ENCODE measurements at regions not wholly inside any gene's neighbourhood (a gene's known extent, or its start where the extent isn't known, plus 50 kb on each side); places are given as distances from the start of the nearest gene placed in this dataset.
A peak's percentile ranks its signal among the peaks of the same experiment; 100 is the strongest.
"Not testable (repeated sequence)": the region's sequence is repeated elsewhere in the genome, so short reads cannot be mapped to it uniquely, and the experiment has no call there.

- Histone ChIP-seq H2AFZ (ENCODE audit: low read depth, low read length, severe bottlenecking) (no peak overlapping the region), H3K4me2 (ENCODE audit: low read depth, low read length, poor library complexity, severe bottlenecking) (no peak overlapping the region), H3F3A (ENCODE audit: insufficient read depth) (no peaks in the 10 kb centered on the region), H4K20me1 (ENCODE audit: low read depth, low read length) (no peaks in the 10 kb centered on the region), H3K27ac (ENCODE audit: low read depth, low read length) (no peak overlapping the region), H3K9me3 (ENCODE audit: insufficient read depth, low read length) (no peaks in the 10 kb centered on the region), H3K79me2 (ENCODE audit: insufficient read depth, low read length) (no peaks in the 10 kb centered on the region), H3K4me3 (ENCODE audit: insufficient read depth, low read length, poor library complexity, severe bottlenecking) (no peak overlapping the region), H3K9me2 (replicated peaks; ENCODE audit: insufficient read depth, low read length) (no peaks in the 10 kb centered on the region), H3K9ac (ENCODE audit: low read length) (no peak overlapping the region), H3K27me3 (ENCODE audit: low read length) (no peaks in the 10 kb centered on the region), H3K36me3 (ENCODE audit: low read length) (no peaks in the 10 kb centered on the region)
- TF ChIP-seq CTCF (IDR thresholded peaks at IDR 0.05; ENCODE audit: insufficient read depth, low read length, poor library complexity, severe bottlenecking), result peak; percentile 67
- TF ChIP-seq EZH2phosphoT487 (conservative IDR thresholded peaks at IDR 0.05; ENCODE audit: low read length), result no peak
These were observed 60.0 kb upstream of the LRCH1 start for GRCh38 chr13:46492946-46493345.

GRCh38 chr13:46491641-46492040 lies 61.3 kb upstream of the LRCH1 start:
- H3K27ac ChIP-seq (ENCODE audit: low read depth, low read length), result no peak overlapping the region
- no peak overlapping the region for H2AFZ ChIP-seq (ENCODE audit: low read depth, low read length, severe bottlenecking)
- no peaks in the 10 kb centered on the region for H3F3A ChIP-seq (ENCODE audit: insufficient read depth)
- H3K4me3 ChIP-seq (ENCODE audit: insufficient read depth, low read length, poor library complexity, severe bottlenecking), result no peak overlapping the region
- H3K9me3 ChIP-seq (ENCODE audit: insufficient read depth, low read length), result no peaks in the 10 kb centered on the region
- no peak for TF ChIP-seq EZH2phosphoT487 (conservative IDR thresholded peaks at IDR 0.05; ENCODE audit: low read length)
- no peak for TF ChIP-seq CTCF (IDR thresholded peaks at IDR 0.05; ENCODE audit: insufficient read depth, low read length, poor library complexity, severe bottlenecking)
- H3K79me2 ChIP-seq (ENCODE audit: insufficient read depth, low read length), result no peaks in the 10 kb centered on the region
- H3K4me2 ChIP-seq (ENCODE audit: low read depth, low read length, poor library complexity, severe bottlenecking), result no peak overlapping the region
- no peaks in the 10 kb centered on the region for H3K9me2 ChIP-seq (replicated peaks; ENCODE audit: insufficient read depth, low read length)
- no peaks in the 10 kb centered on the region for H3K27me3 ChIP-seq (ENCODE audit: low read length)
- no peaks in the 10 kb centered on the region for H4K20me1 ChIP-seq (ENCODE audit: low read depth, low read length)
- H3K36me3 ChIP-seq (ENCODE audit: low read length), result no peaks in the 10 kb centered on the region
- H3K9ac ChIP-seq (ENCODE audit: low read length), result no peak overlapping the region

- H3K27ac ChIP-seq (ENCODE audit: low read depth, low read length); H3K79me2 ChIP-seq (ENCODE audit: insufficient read depth, low read length); H3K9me3 ChIP-seq (ENCODE audit: insufficient read depth, low read length); H3K9ac ChIP-seq (ENCODE audit: low read length); H3K9me2 ChIP-seq (replicated peaks; ENCODE audit: insufficient read depth, low read length); H4K20me1 ChIP-seq (ENCODE audit: low read depth, low read length); H3K4me2 ChIP-seq (ENCODE audit: low read depth, low read length, poor library complexity, severe bottlenecking); H3F3A ChIP-seq (ENCODE audit: insufficient read depth); H3K36me3 ChIP-seq (ENCODE audit: low read length); H3K4me3 ChIP-seq (ENCODE audit: insufficient read depth, low read length, poor library complexity, severe bottlenecking); H2AFZ ChIP-seq (ENCODE audit: low read depth, low read length, severe bottlenecking); H3K27me3 ChIP-seq (ENCODE audit: low read length): not testable (repeated sequence)
These were observed 62.3 kb upstream of the LRCH1 start for GRCh38 chr13:46490713-46491112.

GRCh38 chr13:46490129-46490528 lies 62.8 kb upstream of the LRCH1 start:
- Histone ChIP-seq H3K27ac (ENCODE audit: low read depth, low read length) (no peak overlapping the region), H3K4me3 (ENCODE audit: insufficient read depth, low read length, poor library complexity, severe bottlenecking) (no peak overlapping the region), H4K20me1 (ENCODE audit: low read depth, low read length) (no peaks in the 10 kb centered on the region), H3F3A (ENCODE audit: insufficient read depth) (no peaks in the 10 kb centered on the region), H3K4me2 (ENCODE audit: low read depth, low read length, poor library complexity, severe bottlenecking) (no peak overlapping the region), H3K9me2 (replicated peaks; ENCODE audit: insufficient read depth, low read length) (no peaks in the 10 kb centered on the region), H3K9me3 (ENCODE audit: insufficient read depth, low read length) (peaks cover 1% of the 10 kb centered on the region; the same call in 1 of the 2 replicates), H3K36me3 (ENCODE audit: low read length) (no peaks in the 10 kb centered on the region), H3K9ac (ENCODE audit: low read length) (no peak overlapping the region), H3K79me2 (ENCODE audit: insufficient read depth, low read length) (no peaks in the 10 kb centered on the region), H2AFZ (ENCODE audit: low read depth, low read length, severe bottlenecking) (no peak overlapping the region), H3K27me3 (ENCODE audit: low read length) (no peaks in the 10 kb centered on the region)
- no peak for TF ChIP-seq EZH2phosphoT487 (conservative IDR thresholded peaks at IDR 0.05; ENCODE audit: low read length)
- no peak for TF ChIP-seq CTCF (IDR thresholded peaks at IDR 0.05; ENCODE audit: insufficient read depth, low read length, poor library complexity, severe bottlenecking)

Data from SU-DHL-6 (cell line).